ENCODE measurements at regions not wholly inside any gene's neighbourhood (a gene's known extent, or its start where the extent isn't known, plus 50 kb on each side); places are given as distances from the start of the nearest gene placed in this dataset.

DNA sequence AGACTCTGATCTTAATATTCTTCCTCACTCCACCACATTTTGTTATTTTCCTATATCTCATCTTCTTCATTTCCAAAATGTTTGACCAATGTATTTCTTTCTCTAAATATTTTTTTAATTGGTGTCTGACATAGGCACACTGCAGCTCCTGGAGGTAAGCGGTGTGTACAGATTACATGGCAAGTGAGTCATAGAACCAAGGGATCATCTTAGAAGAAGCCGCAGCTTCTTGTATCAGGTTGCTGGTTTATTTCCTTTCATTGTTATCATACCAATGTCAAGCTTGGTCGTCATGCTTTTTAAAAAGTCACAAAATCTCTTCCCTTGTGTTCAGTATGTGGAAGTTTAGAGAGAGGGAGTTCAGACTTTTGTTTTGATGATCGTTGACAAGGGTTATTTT lies 526.1 kb upstream of the CDH18 start:
- H3K4me3 ChIP-seq (replicated peaks; ENCODE audit: insufficient read depth, low read length): no peak overlapping the region
- TF ChIP-seq CTCF (IDR thresholded peaks at IDR 0.05; ENCODE audit: insufficient read depth, low read length) (no peak), POLR2AphosphoS5 (IDR thresholded peaks at IDR 0.05; ENCODE audit: low read depth) (no peak), GABPA (IDR thresholded peaks at IDR 0.05; ENCODE audit: low read depth) (no peak), SPI1 (IDR thresholded peaks at IDR 0.05; ENCODE audit: borderline replicate concordance, low read depth) (no peak)
- TF ChIP-seq, protein P1, sequence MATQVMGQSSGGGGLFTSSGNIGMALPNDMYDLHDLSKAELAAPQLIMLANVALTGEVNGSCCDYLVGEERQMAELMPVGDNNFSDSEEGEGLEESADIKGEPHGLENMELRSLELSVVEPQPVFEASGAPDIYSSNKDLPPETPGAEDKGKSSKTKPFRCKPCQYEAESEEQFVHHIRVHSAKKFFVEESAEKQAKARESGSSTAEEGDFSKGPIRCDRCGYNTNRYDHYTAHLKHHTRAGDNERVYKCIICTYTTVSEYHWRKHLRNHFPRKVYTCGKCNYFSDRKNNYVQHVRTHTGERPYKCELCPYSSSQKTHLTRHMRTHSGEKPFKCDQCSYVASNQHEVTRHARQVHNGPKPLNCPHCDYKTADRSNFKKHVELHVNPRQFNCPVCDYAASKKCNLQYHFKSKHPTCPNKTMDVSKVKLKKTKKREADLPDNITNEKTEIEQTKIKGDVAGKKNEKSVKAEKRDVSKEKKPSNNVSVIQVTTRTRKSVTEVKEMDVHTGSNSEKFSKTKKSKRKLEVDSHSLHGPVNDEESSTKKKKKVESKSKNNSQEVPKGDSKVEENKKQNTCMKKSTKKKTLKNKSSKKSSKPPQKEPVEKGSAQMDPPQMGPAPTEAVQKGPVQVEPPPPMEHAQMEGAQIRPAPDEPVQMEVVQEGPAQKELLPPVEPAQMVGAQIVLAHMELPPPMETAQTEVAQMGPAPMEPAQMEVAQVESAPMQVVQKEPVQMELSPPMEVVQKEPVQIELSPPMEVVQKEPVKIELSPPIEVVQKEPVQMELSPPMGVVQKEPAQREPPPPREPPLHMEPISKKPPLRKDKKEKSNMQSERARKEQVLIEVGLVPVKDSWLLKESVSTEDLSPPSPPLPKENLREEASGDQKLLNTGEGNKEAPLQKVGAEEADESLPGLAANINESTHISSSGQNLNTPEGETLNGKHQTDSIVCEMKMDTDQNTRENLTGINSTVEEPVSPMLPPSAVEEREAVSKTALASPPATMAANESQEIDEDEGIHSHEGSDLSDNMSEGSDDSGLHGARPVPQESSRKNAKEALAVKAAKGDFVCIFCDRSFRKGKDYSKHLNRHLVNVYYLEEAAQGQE (IDR thresholded peaks at IDR 0.05; ENCODE audit: insufficient replicate concordance, low read depth): no peak
- DNase-seq (ENCODE audit: low read depth in 1 of 2, low spot score in 1 of 2): no peak
- no peak overlapping the region for H3K27ac ChIP-seq (replicated peaks)
- H3K27me3 ChIP-seq (ENCODE audit: insufficient read depth, poor library complexity, severe bottlenecking): no peaks in the 10 kb centered on the region

DNA sequence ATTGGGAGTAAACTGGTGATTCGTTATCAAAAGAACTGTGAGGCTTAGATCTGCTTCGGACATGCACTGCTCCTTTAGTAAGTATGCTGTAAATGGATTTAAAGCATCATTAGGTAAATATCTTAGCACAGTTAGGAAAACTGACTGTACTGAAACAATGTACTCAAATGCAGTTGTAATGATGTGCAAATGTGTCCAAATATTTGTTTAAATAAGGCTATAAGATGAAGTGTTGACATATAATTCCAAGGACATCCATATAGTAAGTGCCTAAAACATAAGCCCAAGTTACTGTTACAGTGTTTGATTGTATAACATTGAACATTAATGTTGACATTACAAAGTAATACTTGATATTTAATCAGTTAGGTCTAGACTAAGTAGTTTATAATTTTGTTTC lies 512.5 kb upstream of the CDH18 start:
- Histone ChIP-seq H3K4me3 (replicated peaks; ENCODE audit: insufficient read depth, low read length) (no peak overlapping the region), H3K27ac (replicated peaks) (no peak overlapping the region), H3K27me3 (ENCODE audit: insufficient read depth, poor library complexity, severe bottlenecking) (no peaks in the 10 kb centered on the region)
- TF ChIP-seq, protein P1 (IDR thresholded peaks at IDR 0.05; ENCODE audit: insufficient replicate concordance, low read depth): no peak
- TF ChIP-seq POLR2AphosphoS5 (IDR thresholded peaks at IDR 0.05; ENCODE audit: low read depth) (no peak), GABPA (IDR thresholded peaks at IDR 0.05; ENCODE audit: low read depth) (no peak), CTCF (IDR thresholded peaks at IDR 0.05; ENCODE audit: insufficient read depth, low read length) (no peak), SPI1 (IDR thresholded peaks at IDR 0.05; ENCODE audit: borderline replicate concordance, low read depth) (no peak)
- DNase-seq (ENCODE audit: low read depth in 1 of 2, low spot score in 1 of 2): no peak

DNA sequence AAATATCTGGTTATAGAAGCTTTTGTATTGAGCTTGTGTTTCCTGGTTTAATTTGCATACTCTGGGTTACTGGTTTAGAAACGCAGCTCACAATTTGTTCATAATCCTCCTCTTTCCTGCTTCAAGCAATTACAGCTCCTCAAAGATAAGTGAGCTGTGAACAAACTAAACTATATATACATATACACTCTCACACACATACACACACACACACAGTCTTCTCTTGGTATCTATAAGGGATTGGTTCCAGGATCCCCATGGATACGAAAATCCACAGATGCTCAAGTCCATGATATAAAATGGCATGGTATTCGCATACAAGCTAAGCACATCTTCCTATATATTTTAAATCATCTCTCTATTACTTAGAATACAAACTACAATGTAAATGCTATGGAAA lies 510.9 kb upstream of the CDH18 start:
- no peak for DNase-seq (ENCODE audit: low read depth in 1 of 2, low spot score in 1 of 2)
- Histone ChIP-seq H3K27me3 (ENCODE audit: insufficient read depth, poor library complexity, severe bottlenecking) (no peaks in the 10 kb centered on the region), H3K4me3 (replicated peaks; ENCODE audit: insufficient read depth, low read length) (no peak overlapping the region), H3K27ac (replicated peaks) (no peak overlapping the region)
- TF ChIP-seq POLR2AphosphoS5 (IDR thresholded peaks at IDR 0.05; ENCODE audit: low read depth) (no peak), GABPA (IDR thresholded peaks at IDR 0.05; ENCODE audit: low read depth) (no peak), CTCF (IDR thresholded peaks at IDR 0.05; ENCODE audit: insufficient read depth, low read length) (no peak), SPI1 (IDR thresholded peaks at IDR 0.05; ENCODE audit: borderline replicate concordance, low read depth) (no peak)
- TF ChIP-seq, protein P1 (IDR thresholded peaks at IDR 0.05; ENCODE audit: insufficient replicate concordance, low read depth): no peak
